ENCODE measurements at regions not wholly inside any gene's neighbourhood (a gene's known extent, or its start where the extent isn't known, plus 50 kb on each side); places are given as distances from the start of the nearest gene placed in this dataset.

DNA sequence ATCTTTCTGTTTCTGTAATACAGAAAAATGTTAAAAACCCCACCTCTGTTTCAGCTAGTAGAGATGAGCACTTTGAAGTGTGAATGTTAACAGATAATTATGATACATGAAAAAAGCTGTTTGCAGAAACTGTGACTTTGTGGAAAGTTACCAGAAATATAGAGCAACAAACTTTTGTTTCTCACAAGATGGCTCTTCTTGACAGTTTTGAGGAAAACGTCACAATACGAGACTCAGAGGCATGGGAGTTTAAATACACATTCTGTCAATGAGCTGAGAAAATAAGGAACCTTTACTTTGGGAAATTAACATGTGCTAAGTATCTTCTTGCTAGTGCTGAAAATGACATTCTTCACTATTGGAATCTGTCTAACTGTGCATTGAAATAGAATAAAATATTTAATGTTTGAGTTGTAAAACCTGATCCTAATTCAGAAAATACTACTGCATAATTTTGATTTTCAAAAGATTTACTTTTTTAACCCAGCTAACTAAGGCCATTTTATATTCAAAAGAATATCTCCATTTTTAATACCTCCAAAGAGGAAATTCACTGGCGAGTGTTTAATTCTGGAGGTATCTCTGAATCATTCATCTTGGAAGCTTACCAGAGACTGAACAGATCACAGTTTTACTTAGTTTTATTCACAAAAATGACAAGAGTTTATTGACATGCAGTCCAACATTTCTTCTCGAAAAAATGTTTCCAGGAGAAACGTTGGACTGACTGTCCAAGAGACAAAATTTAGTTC is 308.9 kb upstream of the LRFN5 start:
- intact Hi-C loops (cut with DNase I): no loop called here
- H3K27ac ChIP-seq (ENCODE audit: low read length): no peak overlapping the region
- ATAC-seq: no peak

DNA sequence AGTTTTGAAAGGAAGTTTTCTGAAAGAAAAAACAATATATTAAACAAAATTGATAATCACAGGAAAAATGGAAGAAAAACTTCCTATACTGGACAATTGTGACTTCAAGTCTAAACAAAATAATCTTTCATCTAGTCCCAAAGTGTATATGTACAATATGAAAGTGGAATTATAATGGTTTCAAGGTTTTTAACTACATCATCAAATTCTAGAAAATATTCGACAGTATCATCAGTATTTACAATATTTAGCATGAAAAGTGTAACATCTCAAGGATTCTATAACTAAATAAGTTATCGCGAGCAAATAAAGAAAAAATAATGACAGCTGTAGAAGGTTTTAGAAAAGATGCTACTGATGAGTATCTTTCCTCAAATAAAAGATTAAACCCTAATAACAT is 310.9 kb upstream of the LRFN5 start:
- intact Hi-C loops (cut with DNase I): no loop called here
- no peaks in the 10 kb centered on the region for H3K9me3 ChIP-seq (ENCODE audit: control insufficient read depth, low read length)
- H3K4me3 ChIP-seq (ENCODE audit: low read length): no peak overlapping the region
- ATAC-seq: no peak
- no peak for DNase-seq
- 89% methylated on average over 3 of the region's 3 CpGs for WGBS
- no peaks in the 10 kb centered on the region for H3K4me1 ChIP-seq (ENCODE audit: control insufficient read depth, insufficient read depth, low read length)
- H3K27me3 ChIP-seq (ENCODE audit: control insufficient read depth, insufficient read depth): no peaks in the 10 kb centered on the region
- no peak overlapping the region for H3K27ac ChIP-seq (ENCODE audit: low read length)

More for the DNA sequence above, 308.9 kb upstream of the LRFN5 start:
- Histone ChIP-seq H3K27me3 (ENCODE audit: control insufficient read depth, insufficient read depth) (no peaks in the 10 kb centered on the region), H3K9me3 (ENCODE audit: control insufficient read depth, low read length) (no peaks in the 10 kb centered on the region), H3K4me3 (ENCODE audit: low read length) (no peak overlapping the region), H3K4me1 (ENCODE audit: control insufficient read depth, insufficient read depth, low read length) (no peaks in the 10 kb centered on the region)
- WGBS: 33% methylated on average over 5 of the region's 5 CpGs
- no peak for DNase-seq

DNA sequence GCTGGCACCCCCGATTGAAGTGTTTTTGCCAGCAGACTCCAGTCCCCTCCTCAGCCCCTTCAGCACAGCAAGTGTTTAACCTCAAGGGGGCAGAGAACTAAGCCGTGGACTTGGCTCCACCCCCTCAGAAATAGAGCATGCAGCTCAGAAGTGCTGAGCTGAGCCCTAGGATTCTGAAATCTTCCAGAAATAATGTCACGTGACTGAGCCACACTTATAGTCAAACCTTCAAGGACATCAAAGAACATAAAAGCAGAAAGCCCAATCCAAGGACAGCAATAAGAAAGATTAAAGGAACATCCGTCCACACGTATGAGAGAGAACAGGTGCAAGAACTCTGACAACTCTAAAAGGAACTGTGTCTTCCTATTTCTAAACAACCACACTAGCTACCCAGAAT is 317.7 kb upstream of the LRFN5 start:
- Histone ChIP-seq H3K27ac (ENCODE audit: low read length) (no peak overlapping the region), H3K4me3 (ENCODE audit: low read length) (no peak overlapping the region), H3K27me3 (ENCODE audit: control insufficient read depth, insufficient read depth) (no peaks in the 10 kb centered on the region), H3K9me3 (ENCODE audit: control insufficient read depth, low read length) (no peaks in the 10 kb centered on the region), H3K4me1 (ENCODE audit: control insufficient read depth, insufficient read depth, low read length) (no peaks in the 10 kb centered on the region)
- intact Hi-C loops (cut with DNase I): no loop called here
- ATAC-seq (no peak), DNase-seq (no peak)
- WGBS: 61% methylated on average over 5 of the region's 5 CpGs

DNA sequence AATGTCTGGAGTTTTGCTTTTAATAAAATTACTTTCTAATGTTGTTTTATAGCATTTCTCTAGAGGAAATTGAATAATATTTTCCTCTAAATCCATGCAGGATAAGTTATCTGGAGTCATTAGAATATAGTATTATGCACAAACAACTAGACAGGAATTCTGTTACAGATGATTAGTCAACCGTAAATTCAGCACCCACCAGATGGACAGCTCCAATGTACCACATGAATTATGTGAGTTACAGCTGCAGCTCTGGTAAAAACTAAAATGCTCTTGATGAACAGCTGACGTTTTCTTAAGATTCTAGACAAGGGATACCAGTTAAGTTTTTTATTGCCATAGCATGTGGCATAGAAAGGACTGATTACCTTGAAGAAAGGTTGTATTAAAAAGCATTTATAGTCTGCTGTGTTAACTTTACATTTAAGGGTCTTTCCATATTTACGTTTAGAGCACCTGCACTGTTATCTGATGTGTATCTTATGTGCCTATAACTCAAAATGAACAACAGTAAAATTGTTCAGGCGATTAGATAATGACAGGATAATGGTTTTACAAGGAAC is 321.4 kb upstream of the LRFN5 start:
- Histone ChIP-seq H3K4me1 (ENCODE audit: control insufficient read depth, insufficient read depth, low read length) (no peaks in the 10 kb centered on the region), H3K4me3 (ENCODE audit: low read length) (no peak overlapping the region), H3K27me3 (ENCODE audit: control insufficient read depth, insufficient read depth) (no peaks in the 10 kb centered on the region), H3K9me3 (ENCODE audit: control insufficient read depth, low read length) (no peaks in the 10 kb centered on the region), H3K27ac (ENCODE audit: low read length) (no peak overlapping the region)
- ATAC-seq: no peak
- peak in 1 of 3 donors; percentile 11 for DNase-seq
- 20% methylated on average over 4 of the region's 4 CpGs for WGBS
- intact Hi-C loops (cut with DNase I): no loop called here

DNA sequence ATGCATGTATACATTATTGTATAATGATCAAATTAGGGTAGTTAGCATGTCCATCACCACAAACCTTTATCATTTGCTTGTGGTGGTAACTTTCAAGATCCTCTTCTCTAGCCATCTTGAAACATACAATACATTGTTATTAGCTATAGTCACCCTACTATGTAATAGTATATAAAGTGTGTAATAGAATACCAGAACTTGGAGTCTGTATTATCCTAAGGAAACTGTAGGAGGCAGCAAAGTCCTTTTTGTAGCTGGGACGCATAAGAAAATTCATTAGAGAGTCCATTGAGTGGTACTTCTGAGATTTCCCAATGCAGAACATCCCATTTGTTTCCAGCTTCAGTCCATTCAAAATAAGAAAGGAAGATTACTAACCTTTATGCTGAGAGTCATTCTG is 325.9 kb upstream of the LRFN5 start:
- Histone ChIP-seq H3K27ac (ENCODE audit: low read length) (no peak overlapping the region), H3K9me3 (ENCODE audit: control insufficient read depth, low read length) (no peaks in the 10 kb centered on the region), H3K4me1 (ENCODE audit: control insufficient read depth, insufficient read depth, low read length) (no peaks in the 10 kb centered on the region), H3K4me3 (ENCODE audit: low read length) (no peak overlapping the region), H3K27me3 (ENCODE audit: control insufficient read depth, insufficient read depth) (no peaks in the 10 kb centered on the region)
- ATAC-seq (no peak), DNase-seq (no peak)
- WGBS: 10% methylated on average over 1 of the region's 1 CpG
- intact Hi-C loops (cut with DNase I): no loop called here

DNA sequence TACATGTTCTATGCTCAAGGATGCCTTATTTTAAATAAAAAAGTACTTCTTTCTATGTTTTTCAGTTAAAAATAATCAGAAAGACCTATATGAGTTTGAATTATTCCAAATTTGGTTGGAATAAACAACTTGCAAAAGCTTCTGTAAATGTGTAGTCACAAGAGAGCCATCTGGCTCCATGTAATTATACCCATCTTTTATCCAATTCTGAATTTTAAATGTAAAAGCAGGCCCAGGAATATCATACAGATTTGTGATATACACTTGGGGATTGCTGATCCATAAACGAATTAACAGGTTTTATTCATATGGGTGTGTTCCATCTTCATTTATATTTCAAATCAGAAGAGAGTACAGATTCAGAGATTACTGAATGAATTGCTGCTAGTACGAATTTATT is 329.2 kb upstream of the LRFN5 start:
- H3K4me1 ChIP-seq (ENCODE audit: control insufficient read depth, insufficient read depth, low read length): no peaks in the 10 kb centered on the region
- ATAC-seq: no peak
- intact Hi-C loops (cut with DNase I): no loop called here
- 51% methylated on average over 2 of the region's 2 CpGs for WGBS
- H3K4me3 ChIP-seq (ENCODE audit: low read length): no peak overlapping the region
- no peaks in the 10 kb centered on the region for H3K27me3 ChIP-seq (ENCODE audit: control insufficient read depth, insufficient read depth)
- DNase-seq: no peak
- no peaks in the 10 kb centered on the region for H3K9me3 ChIP-seq (ENCODE audit: control insufficient read depth, low read length)
- no peak overlapping the region for H3K27ac ChIP-seq (ENCODE audit: low read length)

DNA sequence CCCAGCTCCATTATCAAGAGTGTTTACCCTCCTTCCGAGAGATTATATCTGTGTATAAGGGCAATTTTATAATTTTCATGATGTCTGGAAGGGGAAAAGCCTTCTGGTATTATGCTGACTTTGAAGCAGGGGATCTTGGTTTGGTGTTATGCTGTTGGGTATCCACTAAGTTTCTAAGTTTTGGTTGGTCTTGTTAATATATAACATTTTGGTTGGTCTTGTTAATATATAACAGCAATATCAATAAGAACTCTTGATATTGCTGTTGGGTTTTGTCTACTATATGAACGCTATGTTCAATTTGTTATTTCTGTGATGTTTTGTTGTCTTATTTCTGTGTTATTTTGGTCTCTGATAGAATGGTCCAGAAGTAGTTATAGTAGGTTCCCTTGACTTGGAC is 349.2 kb upstream of the LRFN5 start:
- no peak overlapping the region for H3K4me3 ChIP-seq (ENCODE audit: low read length)
- no peaks in the 10 kb centered on the region for H3K4me1 ChIP-seq (ENCODE audit: control insufficient read depth, insufficient read depth, low read length)
- intact Hi-C loops (cut with DNase I): no loop called here
- H3K27me3 ChIP-seq (ENCODE audit: control insufficient read depth, insufficient read depth): no peaks in the 10 kb centered on the region
- ATAC-seq (no peak), DNase-seq (no peak)
- H3K27ac ChIP-seq (ENCODE audit: low read length): no peak overlapping the region
- H3K9me3 ChIP-seq (ENCODE audit: control insufficient read depth, low read length): no peaks in the 10 kb centered on the region
- WGBS: 88% methylated on average over 2 of the region's 2 CpGs

DNA sequence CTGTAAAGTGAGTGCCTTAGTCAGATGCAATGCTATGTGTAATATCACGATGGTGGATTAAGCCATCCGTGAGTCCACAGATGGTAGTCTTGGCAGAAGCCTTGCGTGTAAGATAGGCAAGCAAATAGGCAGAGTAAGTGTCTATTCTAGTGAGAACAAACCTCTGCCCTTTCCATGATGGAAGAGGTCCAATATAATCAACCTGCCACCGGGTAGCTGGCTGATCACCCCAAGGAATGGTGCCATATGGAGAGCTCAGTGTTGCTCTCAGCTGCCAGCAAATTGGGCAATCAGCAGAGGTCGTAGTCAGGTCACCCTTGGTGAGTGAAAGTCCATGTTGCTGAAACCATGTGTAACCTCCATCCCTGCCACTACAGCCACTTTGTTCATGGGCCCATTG is 371.2 kb upstream of the LRFN5 start:
- no peaks in the 10 kb centered on the region for H3K27me3 ChIP-seq (ENCODE audit: control insufficient read depth, insufficient read depth)
- H3K4me3 ChIP-seq (ENCODE audit: low read length): no peak overlapping the region
- DNase-seq (peak in 2 of 3 donors; percentile 4 to 18), ATAC-seq (no peak)
- 74% methylated on average over 5 of the region's 5 CpGs for WGBS
- no peaks in the 10 kb centered on the region for H3K9me3 ChIP-seq (ENCODE audit: control insufficient read depth, low read length)
- intact Hi-C loops (cut with DNase I): no loop called here
- no peak overlapping the region for H3K27ac ChIP-seq (ENCODE audit: low read length)
- H3K4me1 ChIP-seq (ENCODE audit: control insufficient read depth, insufficient read depth, low read length): no peaks in the 10 kb centered on the region

DNA sequence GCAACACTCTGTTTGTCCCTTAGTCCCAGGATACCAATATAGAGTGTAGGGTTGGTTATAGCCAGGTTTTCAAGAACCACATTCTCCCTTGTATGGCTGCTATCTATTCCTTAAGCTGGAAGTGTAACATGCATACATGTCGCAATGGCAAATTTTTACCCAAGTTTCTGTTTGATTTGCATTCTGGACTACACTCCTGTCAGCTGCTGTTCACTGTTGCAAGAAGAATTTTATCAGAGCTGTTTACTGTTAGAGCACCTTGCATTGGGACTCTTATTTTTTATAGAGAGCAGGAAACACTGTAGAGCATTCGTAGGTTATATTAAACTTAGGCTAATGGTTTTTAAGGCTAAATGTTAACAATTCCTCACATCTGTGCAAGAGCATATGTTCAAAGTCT is 376.0 kb upstream of the LRFN5 start:
- DNase-seq (no peak), ATAC-seq (no peak)
- Histone ChIP-seq H3K4me1 (ENCODE audit: control insufficient read depth, insufficient read depth, low read length) (no peaks in the 10 kb centered on the region), H3K27ac (ENCODE audit: low read length) (no peak overlapping the region), H3K27me3 (ENCODE audit: control insufficient read depth, insufficient read depth) (no peaks in the 10 kb centered on the region), H3K9me3 (ENCODE audit: control insufficient read depth, low read length) (no peaks in the 10 kb centered on the region), H3K4me3 (ENCODE audit: low read length) (no peak overlapping the region)
- intact Hi-C loops (cut with DNase I): no loop called here
- WGBS: 85% methylated on average over 2 of the region's 2 CpGs

DNA sequence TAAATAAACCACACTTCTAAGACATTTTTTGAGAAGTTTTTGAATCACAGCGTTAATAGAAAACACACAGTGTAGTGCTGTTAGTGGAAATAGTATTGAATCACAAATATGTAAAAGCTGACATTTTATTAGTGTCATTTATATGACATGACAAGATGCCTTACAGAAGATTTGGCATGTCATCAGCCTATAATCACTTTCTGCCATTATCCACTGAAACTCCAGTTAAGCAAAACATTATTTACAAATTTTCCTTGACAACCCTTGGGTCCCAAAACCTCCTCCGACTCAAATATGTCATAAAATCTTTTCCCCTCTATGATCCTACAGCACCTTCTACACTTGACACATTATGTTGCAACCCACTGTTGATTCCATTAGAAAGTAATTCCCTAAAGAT is 376.9 kb upstream of the LRFN5 start:
- H3K4me3 ChIP-seq (ENCODE audit: low read length): no peak overlapping the region
- 74% methylated on average over 2 of the region's 2 CpGs for WGBS
- no peaks in the 10 kb centered on the region for H3K9me3 ChIP-seq (ENCODE audit: control insufficient read depth, low read length)
- intact Hi-C loops (cut with DNase I): no loop called here
- H3K4me1 ChIP-seq (ENCODE audit: control insufficient read depth, insufficient read depth, low read length): no peaks in the 10 kb centered on the region
- H3K27ac ChIP-seq (ENCODE audit: low read length): no peak overlapping the region
- no peak for ATAC-seq
- H3K27me3 ChIP-seq (ENCODE audit: control insufficient read depth, insufficient read depth): no peaks in the 10 kb centered on the region
- DNase-seq: no peak

DNA sequence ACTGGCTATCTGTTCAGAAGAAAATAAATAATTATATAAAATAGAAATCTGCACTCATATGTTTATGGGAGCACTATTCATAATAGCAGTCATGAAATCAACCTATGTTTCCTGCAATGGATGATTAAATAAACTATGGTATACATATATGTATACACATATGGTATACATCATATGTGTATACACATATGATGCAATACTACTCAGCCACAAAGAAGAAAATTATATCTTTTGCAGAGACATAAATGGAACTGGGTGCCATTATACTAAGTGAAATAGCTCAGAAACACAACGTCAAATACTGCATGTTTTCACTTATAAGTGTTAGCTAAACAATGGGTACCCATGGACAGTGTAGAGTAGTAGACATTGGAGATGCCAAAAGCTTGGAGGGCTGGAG is 381.2 kb upstream of the LRFN5 start:
- DNase-seq (no peak), ATAC-seq (no peak)
- intact Hi-C loops (cut with DNase I): no loop called here
- H3K9me3 ChIP-seq (ENCODE audit: control insufficient read depth, low read length): no peaks in the 10 kb centered on the region
- H3K27ac ChIP-seq (ENCODE audit: low read length): no peak overlapping the region
- H3K27me3 ChIP-seq (ENCODE audit: control insufficient read depth, insufficient read depth): no peaks in the 10 kb centered on the region
- no peaks in the 10 kb centered on the region for H3K4me1 ChIP-seq (ENCODE audit: control insufficient read depth, insufficient read depth, low read length)
- no peak overlapping the region for H3K4me3 ChIP-seq (ENCODE audit: low read length)
- 71% methylated on average over 1 of the region's 1 CpG for WGBS

DNA sequence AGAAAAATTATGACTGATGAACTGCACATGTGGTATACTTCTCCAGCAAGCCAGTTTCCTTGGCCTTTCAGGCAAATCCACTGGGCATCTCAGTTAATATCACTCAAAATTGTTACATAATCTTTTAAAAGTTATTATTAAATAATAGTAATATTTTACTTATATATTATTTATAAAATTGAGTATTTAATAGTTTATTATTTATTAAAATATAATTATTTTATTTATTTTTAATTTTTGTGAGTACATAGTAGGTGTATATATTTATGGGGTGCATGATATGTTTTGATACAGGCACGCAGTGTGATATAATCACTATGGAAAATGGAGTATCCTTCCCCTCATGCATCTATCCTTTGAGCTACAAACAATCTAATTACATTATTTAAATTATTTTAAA is 384.1 kb upstream of the LRFN5 start:
- Histone ChIP-seq H3K27ac (ENCODE audit: low read length) (no peak overlapping the region), H3K4me1 (ENCODE audit: control insufficient read depth, insufficient read depth, low read length) (no peaks in the 10 kb centered on the region), H3K27me3 (ENCODE audit: control insufficient read depth, insufficient read depth) (no peaks in the 10 kb centered on the region), H3K9me3 (ENCODE audit: control insufficient read depth, low read length) (no peaks in the 10 kb centered on the region), H3K4me3 (ENCODE audit: low read length) (no peak overlapping the region)
- no peak for DNase-seq
- 81% methylated on average over 1 of the region's 1 CpG for WGBS
- ATAC-seq: no peak
- intact Hi-C loops (cut with DNase I): no loop called here

Measured in right cardiac atrium (tissue), 5 donors.